ENCODE measurements at regions not wholly inside any gene's neighbourhood (a gene's known extent, or its start where the extent isn't known, plus 50 kb on each side); places are given as distances from the start of the nearest gene placed in this dataset.

DNA sequence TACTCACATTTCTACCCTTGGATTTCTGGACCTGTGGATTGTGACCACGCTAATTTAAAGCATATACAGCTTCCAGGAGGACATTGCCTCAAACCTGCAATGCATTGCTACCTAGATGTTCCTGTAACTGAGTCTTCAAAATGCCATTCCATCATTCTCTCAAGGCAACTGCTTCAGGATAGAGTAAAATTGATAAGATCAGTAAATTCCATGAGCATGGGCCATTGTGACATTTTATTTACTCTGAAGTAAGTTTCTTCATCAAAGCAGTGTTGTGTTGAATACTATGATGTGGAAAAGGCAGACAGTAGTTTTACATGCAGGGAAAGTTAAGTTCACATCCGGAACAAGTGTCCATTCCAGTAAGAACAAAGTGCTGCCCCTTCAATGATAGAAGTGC, 991.0 kb downstream of the ARAP2 start:
- FAIRE-seq (no peak), DNase-seq (ENCODE audit: insufficient read length, low spot score) (no peak)
- TF ChIP-seq POLR2A (IDR thresholded peaks at IDR 0.05; ENCODE audit: low read depth, low read length), result no peak

- TF ChIP-seq POLR2A (IDR thresholded peaks at IDR 0.05; ENCODE audit: low read depth, low read length), result no peak
- no peak for FAIRE-seq
- DNase-seq (ENCODE audit: insufficient read length, low spot score), result no peak
Measured at GRCh38 chr4:35286434-35286833, 957.9 kb downstream of the ARAP2 start.

DNA sequence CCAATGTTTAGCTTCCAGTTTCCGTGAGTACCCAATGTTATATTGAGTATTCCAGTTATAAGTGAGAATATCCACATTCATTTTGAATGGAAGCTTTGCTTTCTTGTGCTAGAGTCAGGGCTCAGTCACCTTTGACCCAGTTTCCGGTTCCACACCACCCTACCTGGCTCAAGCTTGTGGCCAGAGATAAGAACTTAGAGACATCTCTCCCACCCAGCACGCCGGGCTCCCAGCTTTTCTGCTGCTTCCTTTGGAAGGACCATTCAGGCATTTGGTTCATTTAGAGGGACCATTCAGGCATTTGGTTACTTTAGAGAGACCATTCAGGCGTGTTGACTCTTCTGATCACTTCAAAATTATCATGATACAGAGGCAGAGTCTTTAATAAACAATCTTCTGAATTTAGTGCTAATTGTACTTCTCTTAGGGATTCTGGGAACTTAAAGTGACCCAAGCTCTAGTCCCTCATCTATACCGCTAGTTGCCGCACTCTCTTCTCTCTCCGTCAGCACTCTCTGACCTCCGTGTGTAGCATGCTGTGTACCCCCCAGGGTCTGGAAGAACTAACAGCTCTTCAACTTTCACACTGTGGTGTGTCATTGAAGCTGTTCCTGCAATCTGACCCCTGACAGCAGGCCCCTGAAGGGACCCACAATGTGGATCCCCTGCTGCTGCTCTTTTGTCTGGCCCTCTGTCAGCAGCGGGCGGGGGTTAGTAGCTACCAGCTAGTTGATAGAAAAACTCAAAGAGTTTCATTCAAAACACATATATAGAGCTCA, 943.1 kb downstream of the ARAP2 start:
- no peak for TF ChIP-seq POLR2A (IDR thresholded peaks at IDR 0.05; ENCODE audit: low read depth, low read length)
- no peak for DNase-seq (ENCODE audit: insufficient read length, low spot score)
- no peak for FAIRE-seq

- no peak for DNase-seq (ENCODE audit: insufficient read length, low spot score)
- TF ChIP-seq POLR2A (IDR thresholded peaks at IDR 0.05; ENCODE audit: low read depth, low read length), result no peak
- FAIRE-seq, result no peak
Measured at GRCh38 chr4:35315419-35315818, 928.9 kb downstream of the ARAP2 start.

DNA sequence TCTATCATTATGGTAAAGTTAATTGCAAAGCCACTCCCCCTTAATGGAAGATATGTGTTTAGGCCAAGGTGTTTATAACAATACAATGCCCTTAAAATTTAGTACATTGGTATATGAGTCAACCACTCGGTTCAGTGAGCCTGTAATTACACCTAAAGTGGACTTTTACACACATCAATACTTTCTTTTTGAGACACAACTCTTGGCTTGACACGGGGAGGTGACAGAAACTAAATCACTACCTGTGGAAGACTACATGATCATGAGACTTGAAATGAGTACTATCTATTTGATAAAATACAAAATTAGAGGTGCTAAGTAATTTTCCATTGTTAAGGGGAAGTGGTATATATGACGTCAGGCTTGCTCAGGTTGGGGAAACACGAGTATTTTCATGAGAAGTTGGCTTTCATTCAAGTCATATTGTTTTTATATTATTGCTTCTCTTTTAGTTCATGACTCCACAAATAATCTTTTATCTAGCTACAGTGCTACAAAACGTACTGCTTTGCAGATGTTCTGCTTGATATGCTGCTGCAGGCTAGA, 918.3 kb downstream of the ARAP2 start:
- no peak for TF ChIP-seq POLR2A (IDR thresholded peaks at IDR 0.05; ENCODE audit: low read depth, low read length)
- DNase-seq (ENCODE audit: insufficient read length, low spot score) (no peak), FAIRE-seq (no peak)

DNA sequence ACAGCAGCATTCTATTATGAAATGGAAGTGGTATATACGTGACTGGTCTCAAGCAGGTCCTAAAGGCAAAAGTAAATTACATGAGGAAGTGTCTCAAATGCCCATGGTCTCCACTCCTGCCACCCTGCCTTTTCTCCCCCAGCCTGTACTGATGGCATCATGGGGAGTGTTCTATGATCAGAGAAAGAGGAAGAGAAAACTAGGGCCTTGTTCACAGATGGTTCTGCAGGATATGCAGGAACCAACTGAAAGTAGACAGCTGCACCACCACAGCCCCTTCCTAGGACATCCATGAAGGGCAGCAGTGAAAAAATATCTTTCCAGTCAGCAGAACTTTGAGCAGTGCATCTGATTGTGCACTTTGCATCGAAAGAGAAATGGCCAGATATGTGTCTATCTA, 901.5 kb downstream of the ARAP2 start:
- DNase-seq (ENCODE audit: insufficient read length, low spot score) (no peak), FAIRE-seq (no peak)
- TF ChIP-seq POLR2A (IDR thresholded peaks at IDR 0.05; ENCODE audit: low read depth, low read length), result no peak

- FAIRE-seq (no peak), DNase-seq (ENCODE audit: insufficient read length, low spot score) (no peak)
- no peak for TF ChIP-seq POLR2A (IDR thresholded peaks at IDR 0.05; ENCODE audit: low read depth, low read length)
Measured at GRCh38 chr4:35347276-35347675, 897.0 kb downstream of the ARAP2 start.

- DNase-seq (ENCODE audit: insufficient read length, low spot score), result no peak
- TF ChIP-seq POLR2A (IDR thresholded peaks at IDR 0.05; ENCODE audit: low read depth, low read length), result no peak
- FAIRE-seq, result no peak
Measured at GRCh38 chr4:35358001-35358584, 886.2 kb downstream of the ARAP2 start.

DNA sequence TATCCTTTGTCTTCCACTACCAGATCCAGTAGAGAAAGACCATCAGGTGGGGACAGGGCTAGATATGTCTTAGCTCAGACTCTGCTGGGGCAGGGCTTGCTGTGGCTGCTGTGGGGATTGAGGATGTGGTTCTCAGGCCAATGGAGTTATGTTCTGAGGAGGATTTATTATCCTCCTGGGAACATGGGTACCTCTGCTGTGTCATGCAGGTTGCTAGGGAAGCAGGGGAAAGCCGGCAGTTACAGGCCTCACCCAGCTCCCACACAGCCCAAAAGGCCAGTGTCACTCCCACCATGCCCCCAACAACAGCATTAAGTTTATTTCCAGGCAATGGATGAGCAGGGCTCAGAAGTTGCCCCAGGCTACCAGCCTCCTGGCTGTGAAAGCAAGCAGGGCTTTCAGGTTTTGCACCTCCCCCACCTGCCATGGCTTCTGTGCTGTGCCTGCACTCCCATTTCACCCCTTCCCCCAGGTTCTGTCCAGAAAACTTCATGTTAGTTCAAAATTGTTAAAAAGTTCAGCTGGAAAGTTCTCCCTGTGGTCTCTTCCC, 879.9 kb downstream of the ARAP2 start:
- TF ChIP-seq POLR2A (IDR thresholded peaks at IDR 0.05; ENCODE audit: low read depth, low read length), result no peak
- DNase-seq (ENCODE audit: insufficient read length, low spot score) (no peak), FAIRE-seq (no peak)

DNA sequence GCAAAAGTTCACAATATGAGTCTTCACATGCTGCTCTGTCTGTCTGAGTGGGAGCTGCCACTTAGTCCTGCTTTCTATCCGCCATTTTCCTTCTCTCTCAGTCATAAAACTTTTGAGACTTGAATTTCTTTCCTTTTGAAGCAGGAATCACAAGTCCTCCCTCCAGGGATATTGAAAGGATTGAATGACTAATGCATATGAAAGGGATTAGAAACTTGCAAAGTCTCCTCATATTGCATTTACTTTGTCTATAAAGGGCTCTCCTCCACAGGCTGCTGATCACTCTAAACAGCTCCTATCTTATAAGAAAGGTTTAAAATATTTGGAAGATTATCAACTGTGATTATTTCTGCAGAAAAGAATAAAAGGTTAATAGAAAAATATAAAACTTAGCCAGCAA, 879.1 kb downstream of the ARAP2 start:
- no peak for FAIRE-seq
- no peak for TF ChIP-seq POLR2A (IDR thresholded peaks at IDR 0.05; ENCODE audit: low read depth, low read length)

DNA sequence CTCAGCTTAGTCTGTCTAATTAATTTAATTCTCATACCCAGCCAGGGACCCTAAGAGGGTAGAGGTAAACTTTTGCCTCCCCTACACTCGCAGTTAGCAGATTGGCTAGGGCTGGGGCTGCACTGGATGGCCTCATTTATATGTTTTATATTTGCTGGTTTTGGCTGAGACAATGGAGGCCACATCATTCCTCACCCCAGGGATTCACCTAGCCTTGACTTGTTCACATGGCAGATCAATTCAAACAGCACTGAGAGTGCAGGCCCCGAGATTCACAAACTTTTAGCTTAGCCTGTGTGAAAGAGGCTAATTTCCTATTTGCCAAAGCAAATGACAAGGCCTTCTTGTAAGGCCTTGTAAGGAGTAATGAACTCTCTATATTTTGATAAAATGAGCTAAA, 844.4 kb downstream of the ARAP2 start:
- FAIRE-seq (no peak), DNase-seq (ENCODE audit: insufficient read length, low spot score) (no peak)
- TF ChIP-seq POLR2A (IDR thresholded peaks at IDR 0.05; ENCODE audit: low read depth, low read length), result no peak

More for the DNA sequence above, 879.1 kb downstream of the ARAP2 start:
- DNase-seq (ENCODE audit: insufficient read length, low spot score), result no peak

DNA sequence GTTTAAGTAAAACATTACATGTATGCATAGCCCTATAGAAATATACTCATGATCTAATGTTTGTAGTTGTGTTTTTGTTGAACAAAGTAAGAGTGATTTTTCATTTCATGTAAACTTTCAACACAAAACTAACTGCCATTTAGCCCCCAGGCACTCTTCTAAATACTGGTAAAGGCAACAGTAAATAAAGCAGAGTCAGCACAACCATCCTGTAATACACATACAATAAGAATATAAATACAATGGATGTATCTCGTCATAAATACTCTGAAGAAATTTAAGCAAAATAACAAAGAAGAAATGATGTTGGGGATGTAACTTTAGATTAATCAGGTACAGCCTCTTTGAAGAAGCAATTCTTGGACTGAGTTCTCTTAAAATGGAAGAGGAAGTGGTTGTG, 821.2 kb downstream of the ARAP2 start:
- TF ChIP-seq POLR2A (IDR thresholded peaks at IDR 0.05; ENCODE audit: low read depth, low read length), result no peak
- FAIRE-seq, result no peak
- DNase-seq (ENCODE audit: insufficient read length, low spot score), result no peak

- no peak for TF ChIP-seq POLR2A (IDR thresholded peaks at IDR 0.05; ENCODE audit: low read depth, low read length)
- FAIRE-seq (no peak), DNase-seq (ENCODE audit: insufficient read length, low spot score) (no peak)
Measured at GRCh38 chr4:35447474-35447873, 796.8 kb downstream of the ARAP2 start.

DNA sequence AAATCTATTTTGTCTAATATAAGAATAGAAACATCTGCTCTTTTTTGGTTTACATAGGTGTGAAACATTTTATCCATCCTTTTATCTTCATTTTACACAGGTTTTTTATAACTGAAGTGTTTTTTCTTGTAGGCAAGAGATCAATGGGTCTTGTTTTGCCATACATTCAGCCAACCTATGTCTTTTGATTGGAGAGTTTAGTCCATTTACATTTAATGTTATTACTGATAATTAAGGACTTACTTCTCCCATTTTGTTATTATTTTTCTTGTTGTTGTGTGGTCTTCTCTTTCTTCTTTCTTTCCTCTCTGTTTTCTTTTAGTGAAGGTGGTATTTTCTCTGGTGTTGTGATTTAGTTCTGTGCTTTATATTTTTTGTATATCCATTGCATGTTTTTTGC, 785.3 kb downstream of the ARAP2 start:
- no peak for TF ChIP-seq POLR2A (IDR thresholded peaks at IDR 0.05; ENCODE audit: low read depth, low read length)
- DNase-seq (ENCODE audit: insufficient read length, low spot score), result no peak
- FAIRE-seq, result no peak

Data from H54 (cell line).